HG02798 (cell line): ENCODE measurements at regions not wholly inside any gene's neighbourhood (a gene's known extent, or its start where the extent isn't known, plus 50 kb on each side); places are given as distances from the start of the nearest gene placed in this dataset.

ENCODE experiments used
- ATAC-seq: cut with Tn5 transposase; IDR thresholded peaks from one replicate; pipeline ENCODE4 v1.9.1; 2021; ENCODE audit warnings: mild to moderate bottlenecking; ENCODE audit not compliant: unreplicated experiment, poor library complexity

DNA sequence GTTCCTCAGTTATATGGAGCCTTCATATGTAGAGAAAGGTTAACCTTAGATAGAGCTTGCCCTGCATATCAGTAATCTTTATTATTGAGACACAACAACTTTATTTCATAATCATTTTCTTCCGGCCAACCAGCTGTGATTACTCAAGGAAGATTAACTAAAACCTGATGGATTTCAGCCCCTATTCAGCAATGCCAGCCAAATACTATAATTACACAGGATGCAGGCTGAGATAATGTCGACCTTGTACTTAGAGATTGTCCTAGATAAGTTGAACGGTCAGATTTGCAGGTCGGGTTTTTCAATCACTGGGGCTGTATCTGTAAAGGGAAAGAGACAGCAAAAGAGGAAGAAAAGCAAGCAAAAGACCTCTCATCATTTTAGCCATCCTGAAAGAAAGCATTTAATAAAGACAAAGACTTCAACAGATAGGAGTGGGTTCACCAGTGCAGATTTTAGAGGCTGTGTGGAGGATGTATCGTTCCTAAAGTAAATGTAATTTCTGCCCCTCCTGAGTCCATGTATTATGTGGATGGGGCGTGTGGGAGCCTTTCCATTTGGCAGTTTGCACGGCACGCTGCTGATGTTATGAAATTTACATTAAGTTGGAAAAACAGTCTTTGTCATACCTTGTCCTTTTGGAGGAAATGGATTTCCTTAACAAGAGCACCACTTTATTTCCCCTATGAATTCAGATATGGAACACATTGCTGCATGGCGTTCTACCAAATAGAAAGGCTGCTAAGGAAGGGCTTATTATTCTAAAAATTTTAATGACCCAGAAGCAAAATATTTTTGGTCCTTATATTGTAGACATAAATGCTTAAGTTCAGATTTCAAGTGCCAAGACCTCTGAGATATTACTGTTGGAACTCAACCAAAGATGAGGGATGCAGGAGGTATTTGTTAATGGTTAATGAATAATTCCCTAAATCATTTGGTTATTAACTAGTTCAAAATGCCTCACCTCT, 496.7 kb downstream of the SPRY1 start:
- ATAC-seq = no peak

DNA sequence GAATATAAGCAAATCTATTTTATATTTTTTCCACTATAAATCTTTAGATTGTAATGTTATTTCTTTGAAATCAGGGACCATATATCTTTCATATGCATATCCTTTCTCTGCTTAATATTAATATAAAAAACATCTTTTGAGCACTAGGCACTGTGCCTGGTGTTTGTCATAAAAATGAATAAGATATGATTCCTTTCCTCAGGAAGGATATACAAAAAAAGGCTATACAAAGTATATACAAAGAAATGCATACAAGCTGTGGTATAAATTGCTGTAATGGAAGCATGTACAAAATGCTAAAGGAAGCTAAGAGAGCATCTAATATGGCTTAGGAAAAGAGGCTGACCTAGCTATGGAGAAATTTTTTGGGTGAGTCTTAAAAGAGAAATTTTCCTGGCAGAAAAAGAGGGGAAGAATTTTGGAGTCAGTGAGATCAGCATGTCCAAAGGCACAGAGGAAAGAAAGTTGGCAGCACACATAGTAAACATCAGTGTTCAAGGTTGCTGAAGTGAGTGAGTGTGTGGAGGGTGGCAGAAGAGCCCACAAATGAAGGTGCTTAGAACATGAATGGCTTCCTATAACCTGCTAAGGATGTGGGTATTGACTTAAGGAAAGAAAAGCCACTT, 500.0 kb downstream of the SPRY1 start:
- ATAC-seq = no peak

DNA sequence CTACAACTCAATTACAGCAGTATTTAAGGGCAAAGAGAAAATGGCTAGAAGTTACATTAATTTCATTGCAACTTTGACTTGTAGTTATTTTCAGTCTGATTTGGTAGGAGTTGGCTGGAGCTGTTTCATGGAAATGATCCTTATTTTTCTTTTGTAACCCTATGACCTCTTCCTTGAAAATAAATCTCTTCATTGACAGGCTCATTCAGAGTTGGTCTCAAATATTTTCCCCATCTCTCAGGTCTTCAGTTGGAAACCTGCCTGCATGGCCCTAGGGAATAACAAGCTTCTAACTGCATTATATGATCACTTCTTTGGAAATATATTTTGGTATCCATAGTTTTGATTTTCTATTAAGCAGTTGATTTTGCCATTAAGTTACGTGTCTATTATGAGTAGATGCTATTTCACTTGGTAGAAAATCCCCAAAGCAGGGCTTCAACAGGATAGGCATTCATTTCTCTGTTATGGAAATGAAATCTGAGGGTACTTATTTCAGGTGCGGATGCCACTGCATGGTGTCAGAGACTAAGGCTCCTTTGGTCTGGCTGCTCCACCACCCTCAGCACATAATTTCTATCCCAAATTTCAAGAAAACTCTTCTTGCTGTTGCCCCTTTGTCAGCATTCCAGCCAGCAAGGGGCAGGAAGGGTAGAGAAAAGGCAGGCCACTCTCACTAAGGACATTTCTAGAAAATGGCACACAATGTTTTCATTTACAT, 502.5 kb downstream of the SPRY1 start:
- ATAC-seq = no peak

GRCh38 chr4:123904882-123905281, 508.3 kb downstream of the SPRY1 start:
- ATAC-seq = no peak

- no peak for ATAC-seq
Measured at GRCh38 chr4:123913598-123913997, 517.0 kb downstream of the SPRY1 start.

GRCh38 chr4:123916821-123917220, 520.2 kb downstream of the SPRY1 start:
- no peak for ATAC-seq

DNA sequence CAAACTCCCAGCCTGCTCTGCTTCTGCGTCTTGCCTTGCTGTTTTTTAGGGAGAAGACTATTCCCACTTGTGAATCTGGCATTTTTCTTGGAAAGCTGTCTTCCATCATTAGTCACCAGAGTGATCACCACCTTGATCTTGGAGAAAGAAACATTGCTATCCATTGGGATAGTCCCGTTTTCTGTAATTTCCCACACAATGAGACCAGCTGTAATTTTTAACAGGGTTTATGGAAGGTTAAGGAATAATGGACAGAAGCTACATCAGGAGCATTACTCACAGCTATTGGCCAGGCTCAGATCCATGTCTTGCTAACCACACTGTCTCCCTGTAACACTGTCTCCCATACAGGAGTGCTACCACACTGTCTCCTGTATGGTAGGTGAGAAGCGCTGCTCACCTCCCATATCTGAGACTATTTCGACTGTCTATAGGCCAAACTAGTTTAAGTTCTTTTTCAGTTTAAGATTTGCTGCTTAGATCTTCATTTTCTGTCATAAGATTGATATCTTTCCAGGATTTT, 523.0 kb downstream of the SPRY1 start:
- ATAC-seq = no peak

GRCh38 chr4:123921339-123921738, 524.7 kb downstream of the SPRY1 start:
- ATAC-seq = no peak

- no peak for ATAC-seq
Measured at GRCh38 chr4:123922847-123923246, 526.3 kb downstream of the SPRY1 start.

- no peak for ATAC-seq
Measured at GRCh38 chr4:123924536-123924935, 527.9 kb downstream of the SPRY1 start.

- ATAC-seq = no peak
Measured at GRCh38 chr4:123929565-123929964, 533.0 kb downstream of the SPRY1 start.

DNA sequence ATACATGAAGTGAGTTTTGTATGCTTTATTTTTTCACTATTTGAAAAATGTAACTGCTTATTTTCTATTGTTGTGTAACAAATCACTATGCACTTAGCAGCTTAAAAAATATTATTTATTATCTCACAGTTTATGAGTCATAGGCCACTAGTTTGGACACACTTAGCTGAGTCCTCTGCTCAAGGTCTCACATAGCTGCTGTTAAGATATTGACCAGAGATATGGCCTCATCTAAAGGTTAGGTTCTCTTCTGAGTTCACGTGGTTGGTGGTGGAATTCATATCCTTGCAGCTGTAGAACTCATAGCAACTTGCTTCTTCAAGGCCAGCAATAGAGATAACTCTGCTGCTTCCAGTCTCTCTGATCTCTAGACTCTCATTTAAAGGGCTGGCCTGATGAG, 534.4 kb downstream of the SPRY1 start:
- no peak for ATAC-seq

- ATAC-seq = no peak
Measured at GRCh38 chr4:123934096-123934495, 537.5 kb downstream of the SPRY1 start.

DNA sequence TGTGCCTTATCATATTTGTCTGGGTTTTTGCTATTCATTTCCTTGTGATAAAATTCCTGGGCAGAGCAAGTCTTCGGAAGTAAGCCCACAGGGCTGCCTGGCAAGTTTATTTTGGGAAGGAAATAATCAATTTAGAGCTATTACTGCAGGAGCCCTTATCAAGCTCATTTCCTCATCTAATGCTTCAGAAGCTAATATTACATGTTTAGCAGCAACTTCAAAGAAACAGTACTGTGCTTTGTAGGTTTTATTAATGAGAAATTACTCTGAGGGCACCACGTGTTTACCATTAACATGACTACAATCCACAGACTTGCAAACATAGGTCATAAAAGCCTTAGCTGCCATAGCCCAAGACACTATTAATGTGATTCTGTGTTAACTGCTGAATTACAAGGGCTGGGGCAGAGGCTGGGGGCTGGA, 540.0 kb downstream of the SPRY1 start:
- no peak for ATAC-seq

DNA sequence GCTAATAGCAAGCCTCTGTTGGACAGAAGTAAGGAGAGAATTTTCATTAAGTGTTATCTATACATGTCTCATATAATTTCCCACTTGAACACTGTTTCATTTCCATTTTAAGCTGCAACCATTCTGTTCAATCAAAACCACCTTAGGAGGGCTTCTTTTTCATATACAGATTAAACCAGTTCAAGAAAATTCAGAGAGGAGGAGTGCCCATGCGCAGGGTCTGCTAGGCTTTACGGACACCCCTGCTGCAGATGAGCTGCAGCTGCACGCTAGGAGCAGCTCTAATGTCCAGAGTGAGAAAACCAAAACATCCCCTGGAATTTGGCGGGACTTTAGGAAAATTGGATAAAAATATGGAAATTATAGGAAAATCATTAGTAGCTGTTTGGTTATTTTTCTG, 541.0 kb downstream of the SPRY1 start:
- no peak for ATAC-seq

DNA sequence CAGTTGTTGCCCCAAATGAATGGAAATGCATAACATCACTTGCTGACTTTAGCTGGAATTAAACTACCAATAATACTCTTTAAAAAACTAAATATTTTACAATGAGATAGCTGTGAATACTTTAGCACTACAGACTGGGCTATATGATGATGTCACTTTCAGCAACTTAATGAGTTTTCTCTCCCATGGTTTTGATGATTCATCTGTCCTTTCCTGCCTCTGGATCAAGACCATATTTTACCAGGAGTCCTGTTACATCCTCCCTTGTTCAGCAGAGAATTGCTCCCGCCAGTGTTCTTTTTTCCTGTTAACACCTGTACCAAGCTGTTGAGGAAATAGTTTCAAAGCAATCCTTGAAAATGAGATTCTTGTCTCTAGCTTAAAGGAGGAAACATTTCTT, 543.0 kb downstream of the SPRY1 start:
- ATAC-seq = no peak

GRCh38 chr4:123940604-123941003, 544.0 kb downstream of the SPRY1 start:
- no peak for ATAC-seq

GRCh38 chr4:123941306-123941705, 544.7 kb downstream of the SPRY1 start:
- no peak for ATAC-seq

- no peak for ATAC-seq
Measured at GRCh38 chr4:123943976-123944375, 547.4 kb downstream of the SPRY1 start.

DNA sequence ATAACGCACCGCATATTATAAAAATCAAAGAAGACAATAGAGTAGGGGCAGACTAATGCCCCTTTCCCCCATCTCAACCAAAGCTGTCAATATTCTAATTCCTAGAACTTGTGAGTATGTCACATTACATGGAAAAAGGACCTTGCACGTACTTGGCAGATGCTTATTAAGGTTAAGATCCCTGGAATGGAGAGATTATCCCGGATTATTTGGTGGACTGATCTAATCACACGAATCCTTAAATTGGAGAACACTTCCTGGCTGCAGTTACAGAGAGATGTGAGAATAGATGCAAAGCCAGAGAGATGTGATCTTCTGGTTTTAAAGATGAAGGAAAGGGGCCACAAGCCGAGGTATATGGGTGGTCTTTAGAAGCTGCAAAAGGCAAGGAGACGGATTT, 548.7 kb downstream of the SPRY1 start:
- no peak for ATAC-seq

DNA sequence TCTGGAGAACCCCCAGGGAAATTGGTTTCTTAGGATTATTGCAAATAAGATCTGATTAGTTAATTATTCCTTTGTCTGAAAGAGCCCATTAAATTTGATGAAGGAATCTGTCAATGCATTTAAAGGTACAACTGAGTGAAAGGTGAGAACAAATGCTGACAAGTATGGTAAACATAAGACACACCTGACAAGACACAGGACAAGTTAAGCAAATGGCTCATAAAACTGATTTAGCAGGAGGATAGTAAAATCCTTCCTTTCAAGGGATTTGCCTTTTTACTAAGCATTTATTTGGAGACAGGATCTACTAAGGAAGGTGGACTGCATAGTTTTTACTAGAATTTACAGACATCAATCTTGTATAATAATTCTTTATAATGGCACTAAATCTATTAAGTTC, 553.9 kb downstream of the SPRY1 start:
- ATAC-seq = no peak
